IMR-90 (cell line): ENCODE measurements at regions not wholly inside any gene's neighbourhood (a gene's known extent, or its start where the extent isn't known, plus 50 kb on each side); places are given as distances from the start of the nearest gene placed in this dataset.

Source experiments
- CEBPB ChIP-seq: IDR thresholded peaks from 2 replicates; pipeline ENCODE4 v1.6.1; 2012; ENCODE audit warnings: low read depth, low read length, improper control_type of control experiment
- CTCF ChIP-seq: conservative IDR thresholded peaks from 2 replicates; pipeline ENCODE4 v1.5.1; 2012; ENCODE audit warnings: mild to moderate bottlenecking, low read depth, low read length, improper control_type of control experiment
- FOS ChIP-seq: fragments of 150-350 bp; IDR thresholded peaks from 2 replicates; pipeline ENCODE4 v1.6.1; 2016; ENCODE audit warnings: low read depth, low read length
- MAFK ChIP-seq: IDR thresholded peaks from 2 replicates; pipeline ENCODE4 v1.6.1; 2012; ENCODE audit warnings: low read depth, low read length, improper control_type of control experiment
- MXI1 ChIP-seq: IDR thresholded peaks from 2 replicates; pipeline ENCODE4 v1.6.1; 2012; ENCODE audit warnings: low read depth, mild to moderate bottlenecking, low read length, moderate library complexity, borderline replicate concordance
- NFE2L2 ChIP-seq: fragments of 150-350 bp; IDR thresholded peaks from 2 replicates; pipeline ENCODE4 v1.6.1; 2016; ENCODE audit warnings: low read depth, mild to moderate bottlenecking, low read length
- POLR2A ChIP-seq: IDR thresholded peaks from 2 replicates; pipeline ENCODE4 v1.6.1; 2012; ENCODE audit warnings: mild to moderate bottlenecking, low read depth, low read length
- RAD21 ChIP-seq: IDR thresholded peaks from 2 replicates; pipeline ENCODE4 v1.6.1; 2012; ENCODE audit warnings: low read length, improper control_type of control experiment
- RCOR1 ChIP-seq: IDR thresholded peaks from 2 replicates; pipeline ENCODE4 v1.6.1; 2012; ENCODE audit warnings: mild to moderate bottlenecking, low read length, improper control_type of control experiment; ENCODE audit not compliant: insufficient replicate concordance
- SMC3 ChIP-seq: fragments of 150-350 bp; IDR thresholded peaks from 2 replicates; pipeline ENCODE4 v1.6.1; 2016; ENCODE audit warnings: low read depth, mild to moderate bottlenecking, antibody characterized with exemption, low read length, moderate library complexity
- TF ChIP-seq, protein P1 (sequence below): fragments of 150-350 bp; IDR thresholded peaks from 2 replicates; pipeline ENCODE4 v1.6.1; 2016; ENCODE audit warnings: low read depth, mild to moderate bottlenecking, low read length, moderate library complexity, borderline replicate concordance

DNA sequence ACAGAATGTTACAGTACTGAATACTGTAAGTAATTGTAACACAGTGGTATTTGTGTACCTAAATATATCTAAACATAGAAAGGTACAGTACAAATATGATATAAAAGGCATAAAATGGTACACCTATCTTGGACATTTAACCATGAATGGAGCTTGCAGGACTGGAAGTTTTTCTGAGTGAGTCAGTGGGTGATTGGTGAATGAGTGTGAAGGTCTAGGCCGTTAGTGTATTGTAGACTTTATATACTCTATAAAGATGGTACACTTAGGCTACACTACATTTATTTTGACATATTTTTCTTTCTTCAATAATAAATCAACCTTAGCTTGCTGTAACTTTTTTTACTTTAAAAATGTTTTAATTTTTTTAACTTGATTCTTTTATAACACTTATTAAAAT, 422.5 kb upstream of the FSTL5 start:
- TF ChIP-seq CTCF (no peak), RCOR1 (no peak), FOS (no peak), MXI1 (no peak), RAD21 (no peak), CEBPB (no peak), POLR2A (no peak), SMC3 (no peak), NFE2L2 (no peak), MAFK (no peak)
- TF ChIP-seq, protein P1, sequence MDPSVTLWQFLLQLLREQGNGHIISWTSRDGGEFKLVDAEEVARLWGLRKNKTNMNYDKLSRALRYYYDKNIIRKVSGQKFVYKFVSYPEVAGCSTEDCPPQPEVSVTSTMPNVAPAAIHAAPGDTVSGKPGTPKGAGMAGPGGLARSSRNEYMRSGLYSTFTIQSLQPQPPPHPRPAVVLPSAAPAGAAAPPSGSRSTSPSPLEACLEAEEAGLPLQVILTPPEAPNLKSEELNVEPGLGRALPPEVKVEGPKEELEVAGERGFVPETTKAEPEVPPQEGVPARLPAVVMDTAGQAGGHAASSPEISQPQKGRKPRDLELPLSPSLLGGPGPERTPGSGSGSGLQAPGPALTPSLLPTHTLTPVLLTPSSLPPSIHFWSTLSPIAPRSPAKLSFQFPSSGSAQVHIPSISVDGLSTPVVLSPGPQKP, result no peak
